DOHH2 (cell line): ENCODE measurements at regions not wholly inside any gene's neighbourhood (a gene's known extent, or its start where the extent isn't known, plus 50 kb on each side); places are given as distances from the start of the nearest gene placed in this dataset.

Experiments used
- H3F3A ChIP-seq: fragments of 200-600 bp; sonication (generic), shearing (Covaris generic); 2 replicates; pipeline ENCODE4 v1.6.0; 2016; ENCODE audit warnings: antibody characterized with exemption, mild to moderate bottlenecking; ENCODE audit not compliant: control insufficient read depth, insufficient read depth
- H3K27ac ChIP-seq: fragments of 200-600 bp; sonication (generic); 2 replicates; pipeline ENCODE4 v1.5.1; 2014; ENCODE audit warnings: low read depth, mild to moderate bottlenecking, low read length, moderate library complexity
- H3K27me3 ChIP-seq: fragments of 200-600 bp; sonication (generic); 2 replicates; pipeline ENCODE4 v1.6.1; 2014; ENCODE audit warnings: mild to moderate bottlenecking, low read length, mixed read lengths; ENCODE audit not compliant: control insufficient read depth
- H3K36me3 ChIP-seq: fragments of 200-600 bp; sonication (generic); 2 replicates; pipeline ENCODE4 v1.6.1; 2014; ENCODE audit warnings: mild to moderate bottlenecking, low read length, moderate library complexity, mixed read lengths; ENCODE audit not compliant: control insufficient read depth
- H3K4me1 ChIP-seq: fragments of 200-600 bp; sonication (generic); 2 replicates; pipeline ENCODE4 v1.6.1; 2014; ENCODE audit warnings: mild to moderate bottlenecking, low read length, mixed read lengths; ENCODE audit not compliant: control insufficient read depth
- H3K4me2 ChIP-seq: fragments of 200-600 bp; sonication (generic); 2 replicates; pipeline ENCODE4 v1.6.0; 2014; ENCODE audit warnings: mild to moderate bottlenecking, low read length, moderate library complexity
- H3K4me3 ChIP-seq: fragments of 200-600 bp; sonication (generic); 2 replicates; pipeline ENCODE4 v1.5.1; 2014; ENCODE audit warnings: mild to moderate bottlenecking, low read length, mixed read lengths
- H3K79me2 ChIP-seq: fragments of 200-600 bp; sonication (generic); 2 replicates; pipeline ENCODE4 v1.6.1; 2014; ENCODE audit warnings: mild to moderate bottlenecking, low read length, mixed read lengths; ENCODE audit not compliant: control insufficient read depth
- H3K9me2 ChIP-seq: fragments of 200-600 bp; sonication (generic); replicated peaks from 2 replicates; pipeline ENCODE4 v1.6.1; 2014; ENCODE audit warnings: mild to moderate bottlenecking, low read length, mixed read lengths; ENCODE audit not compliant: control insufficient read depth
- H3K9me3 ChIP-seq: fragments of 200-600 bp; sonication (generic); 2 replicates; pipeline ENCODE4 v1.6.1; 2014; ENCODE audit warnings: antibody characterized with exemption, low read length, mixed read lengths; ENCODE audit not compliant: control insufficient read depth, insufficient read depth
- H4K20me1 ChIP-seq: fragments of 200-600 bp; sonication (generic); 2 replicates; pipeline ENCODE4 v1.6.0; 2014; ENCODE audit warnings: low read depth, mild to moderate bottlenecking, antibody characterized with exemption, low read length, moderate library complexity; ENCODE audit not compliant: control insufficient read depth, insufficient read depth
- EZH2phosphoT487 ChIP-seq: fragments of 200-600 bp; sonication (generic); IDR thresholded peaks from 2 replicates; pipeline ENCODE4 v1.6.1; 2017; ENCODE audit warnings: borderline replicate concordance, mild to moderate bottlenecking, antibody characterized with exemption, low read length, moderate library complexity, mixed read lengths
- TF ChIP-seq, protein P1 (sequence below): fragments of 200-600 bp; sonication (generic); IDR thresholded peaks from one replicate; pipeline ENCODE4 v1.5.1; 2014; ENCODE audit warnings: antibody characterized with exemption, mild to moderate bottlenecking, low read depth, low read length; ENCODE audit not compliant: poor library complexity, severe bottlenecking

DNA sequence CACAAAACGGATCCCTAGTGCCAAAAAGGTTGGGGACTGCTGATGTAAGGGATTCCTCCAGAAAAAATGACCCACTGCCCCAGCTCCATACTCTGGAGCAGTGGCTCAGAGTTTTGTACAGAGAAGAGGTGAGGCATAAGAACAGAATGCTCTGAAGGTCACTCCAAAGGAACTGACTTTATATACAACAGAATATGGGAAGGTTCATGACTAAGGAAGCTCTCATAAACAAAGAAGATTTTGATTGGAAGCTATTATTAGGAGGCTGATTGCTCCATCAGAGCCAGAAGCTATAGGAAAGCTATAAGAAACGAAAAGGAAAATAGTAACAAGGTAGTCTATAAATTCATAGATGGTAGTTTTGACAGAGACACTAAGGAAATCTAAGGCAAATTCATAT lies 203.1 kb downstream of the SLC7A11 start:
- H3K27ac ChIP-seq: no peak overlapping the region
- no peaks in the 10 kb centered on the region for H3K9me3 ChIP-seq
- no peaks in the 10 kb centered on the region for H3K9me2 ChIP-seq
- no peak overlapping the region for H3K4me2 ChIP-seq
- H3K79me2 ChIP-seq: no peaks in the 10 kb centered on the region
- no peaks in the 10 kb centered on the region for H4K20me1 ChIP-seq
- H3K36me3 ChIP-seq: no peaks in the 10 kb centered on the region
- no peaks in the 10 kb centered on the region for H3K27me3 ChIP-seq
- H3K4me1 ChIP-seq: peaks cover 12% of the 10 kb centered on the region
- H3F3A ChIP-seq: no peaks in the 10 kb centered on the region
- TF ChIP-seq, protein P1, sequence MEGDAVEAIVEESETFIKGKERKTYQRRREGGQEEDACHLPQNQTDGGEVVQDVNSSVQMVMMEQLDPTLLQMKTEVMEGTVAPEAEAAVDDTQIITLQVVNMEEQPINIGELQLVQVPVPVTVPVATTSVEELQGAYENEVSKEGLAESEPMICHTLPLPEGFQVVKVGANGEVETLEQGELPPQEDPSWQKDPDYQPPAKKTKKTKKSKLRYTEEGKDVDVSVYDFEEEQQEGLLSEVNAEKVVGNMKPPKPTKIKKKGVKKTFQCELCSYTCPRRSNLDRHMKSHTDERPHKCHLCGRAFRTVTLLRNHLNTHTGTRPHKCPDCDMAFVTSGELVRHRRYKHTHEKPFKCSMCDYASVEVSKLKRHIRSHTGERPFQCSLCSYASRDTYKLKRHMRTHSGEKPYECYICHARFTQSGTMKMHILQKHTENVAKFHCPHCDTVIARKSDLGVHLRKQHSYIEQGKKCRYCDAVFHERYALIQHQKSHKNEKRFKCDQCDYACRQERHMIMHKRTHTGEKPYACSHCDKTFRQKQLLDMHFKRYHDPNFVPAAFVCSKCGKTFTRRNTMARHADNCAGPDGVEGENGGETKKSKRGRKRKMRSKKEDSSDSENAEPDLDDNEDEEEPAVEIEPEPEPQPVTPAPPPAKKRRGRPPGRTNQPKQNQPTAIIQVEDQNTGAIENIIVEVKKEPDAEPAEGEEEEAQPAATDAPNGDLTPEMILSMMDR: no peak
- no peak for TF ChIP-seq EZH2phosphoT487
- H3K4me3 ChIP-seq: no peak overlapping the region

DNA sequence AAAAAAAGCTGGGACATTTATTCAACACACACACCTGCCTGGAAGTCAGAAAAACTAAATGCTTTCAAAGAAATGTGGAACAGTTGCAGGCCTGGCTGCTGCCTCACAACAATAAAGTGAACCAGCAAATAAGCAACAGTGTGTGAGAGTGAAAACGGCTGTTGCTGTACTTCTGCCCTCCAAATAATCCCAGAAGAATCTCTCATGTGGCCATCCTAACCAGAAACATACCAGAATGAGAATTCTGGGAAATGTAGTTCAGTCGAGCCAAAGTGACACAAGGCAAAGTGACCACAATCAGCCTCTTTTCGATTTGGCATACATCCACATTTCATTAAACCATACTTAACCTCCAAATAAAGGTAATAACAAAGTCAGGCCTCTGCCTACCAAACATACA lies 204.5 kb downstream of the SLC7A11 start:
- Histone ChIP-seq H3K27me3 (no peaks in the 10 kb centered on the region), H3K9me2 (no peaks in the 10 kb centered on the region), H3F3A (no peaks in the 10 kb centered on the region), H3K4me1 (peaks cover 12% of the 10 kb centered on the region), H3K4me2 (no peak overlapping the region), H3K79me2 (no peaks in the 10 kb centered on the region), H3K27ac (no peak overlapping the region), H3K36me3 (no peaks in the 10 kb centered on the region), H3K9me3 (no peaks in the 10 kb centered on the region), H4K20me1 (no peaks in the 10 kb centered on the region), H3K4me3 (no peak overlapping the region)
- no peak for TF ChIP-seq EZH2phosphoT487
- TF ChIP-seq, protein P1: no peak

DNA sequence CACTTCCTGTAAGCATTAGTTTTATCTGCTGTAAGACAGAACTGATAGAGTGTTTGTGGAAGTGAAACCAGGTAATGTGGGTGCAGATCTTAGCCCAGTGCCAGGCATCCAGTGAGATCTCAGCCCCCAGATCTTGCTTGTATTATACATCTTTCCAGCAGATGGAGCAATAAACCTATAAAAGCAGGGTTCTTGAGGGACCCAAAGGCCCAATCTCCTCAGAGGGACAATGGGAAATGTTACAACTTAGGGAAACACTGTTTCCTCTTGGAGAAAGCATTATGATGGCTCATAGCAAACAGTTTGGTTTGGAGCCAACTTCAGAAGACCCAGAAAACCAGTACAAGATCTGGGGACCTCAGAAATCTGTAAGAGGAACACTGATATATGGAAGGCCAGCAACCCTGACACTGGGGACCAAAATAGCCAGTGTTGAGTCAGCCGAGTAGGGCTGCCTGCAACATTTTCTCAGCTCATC lies 206.3 kb downstream of the SLC7A11 start:
- TF ChIP-seq EZH2phosphoT487: no peak
- TF ChIP-seq, protein P1: peak; percentile 78
- no peaks in the 10 kb centered on the region for H3K9me3 ChIP-seq
- H3F3A ChIP-seq: no peaks in the 10 kb centered on the region
- H3K4me3 ChIP-seq: no peak overlapping the region
- no peaks in the 10 kb centered on the region for H3K36me3 ChIP-seq
- peak overlapping the region; percentile 17; the same call in 1 of the 2 replicates for H3K4me2 ChIP-seq
- H3K79me2 ChIP-seq: no peaks in the 10 kb centered on the region
- no peak overlapping the region for H3K27ac ChIP-seq
- peaks cover 12% of the 10 kb centered on the region for H3K4me1 ChIP-seq
- H3K9me2 ChIP-seq: no peaks in the 10 kb centered on the region
- no peaks in the 10 kb centered on the region for H4K20me1 ChIP-seq
- H3K27me3 ChIP-seq: no peaks in the 10 kb centered on the region
